Epithelial cell of proximal tubule (primary cell): ENCODE measurements at regions not wholly inside any gene's neighbourhood (a gene's known extent, or its start where the extent isn't known, plus 50 kb on each side); places are given as distances from the start of the nearest gene placed in this dataset.
"Not testable (repeated sequence)": the region's sequence is repeated elsewhere in the genome, so short reads cannot be mapped to it uniquely, and the experiment has no call there.

Experiments
- DNase-seq: peaks from one replicate; pipeline ENCODE4 v3.0.0-alpha.2; 2011; ENCODE audit warnings: low read depth
- H3K4me3 ChIP-seq: 2 replicates; pipeline ENCODE4 v1.5.1; 2011; ENCODE audit warnings: low read depth, mild to moderate bottlenecking, low read length
- TF ChIP-seq, protein P1 (sequence below): conservative IDR thresholded peaks from 2 replicates; pipeline ENCODE4 v1.5.1; 2012; ENCODE audit warnings: low read depth, mild to moderate bottlenecking, low read length

DNA sequence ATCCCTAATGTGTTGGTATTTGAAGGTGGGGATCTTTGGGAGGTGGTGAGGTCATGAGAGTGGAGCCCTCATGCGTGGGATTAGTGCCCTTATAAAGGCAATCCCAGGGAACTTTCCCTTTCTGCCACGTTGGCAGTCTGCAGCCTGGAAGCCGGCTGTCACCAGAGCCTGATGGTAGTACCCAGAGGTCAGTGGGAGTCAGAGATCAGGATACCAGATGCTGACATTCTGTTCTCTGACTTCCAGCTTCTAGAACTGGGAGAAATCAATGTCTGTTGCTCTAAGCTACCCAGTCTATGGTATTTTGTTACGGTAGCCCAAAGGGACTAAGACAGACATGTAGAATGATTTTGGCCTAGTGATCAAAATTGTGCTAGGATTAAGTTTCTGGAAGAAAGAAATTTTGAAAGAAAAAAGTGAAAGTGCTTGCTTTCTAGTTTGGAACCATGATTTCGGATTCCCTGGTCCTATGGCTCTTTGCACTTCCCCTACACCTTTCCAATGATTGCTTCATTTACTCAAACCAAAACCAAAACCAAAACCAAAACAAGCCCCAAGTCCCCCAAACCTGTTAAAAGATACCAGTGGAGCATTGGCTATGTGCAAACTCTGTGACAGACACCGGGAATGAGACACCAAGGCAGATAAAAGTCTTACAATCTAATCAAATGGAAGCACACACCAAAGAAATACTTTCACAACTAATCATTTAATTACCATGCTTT lies 173.7 kb upstream of the ZNF217 start:
- DNase-seq = no peak
- TF ChIP-seq, protein P1, sequence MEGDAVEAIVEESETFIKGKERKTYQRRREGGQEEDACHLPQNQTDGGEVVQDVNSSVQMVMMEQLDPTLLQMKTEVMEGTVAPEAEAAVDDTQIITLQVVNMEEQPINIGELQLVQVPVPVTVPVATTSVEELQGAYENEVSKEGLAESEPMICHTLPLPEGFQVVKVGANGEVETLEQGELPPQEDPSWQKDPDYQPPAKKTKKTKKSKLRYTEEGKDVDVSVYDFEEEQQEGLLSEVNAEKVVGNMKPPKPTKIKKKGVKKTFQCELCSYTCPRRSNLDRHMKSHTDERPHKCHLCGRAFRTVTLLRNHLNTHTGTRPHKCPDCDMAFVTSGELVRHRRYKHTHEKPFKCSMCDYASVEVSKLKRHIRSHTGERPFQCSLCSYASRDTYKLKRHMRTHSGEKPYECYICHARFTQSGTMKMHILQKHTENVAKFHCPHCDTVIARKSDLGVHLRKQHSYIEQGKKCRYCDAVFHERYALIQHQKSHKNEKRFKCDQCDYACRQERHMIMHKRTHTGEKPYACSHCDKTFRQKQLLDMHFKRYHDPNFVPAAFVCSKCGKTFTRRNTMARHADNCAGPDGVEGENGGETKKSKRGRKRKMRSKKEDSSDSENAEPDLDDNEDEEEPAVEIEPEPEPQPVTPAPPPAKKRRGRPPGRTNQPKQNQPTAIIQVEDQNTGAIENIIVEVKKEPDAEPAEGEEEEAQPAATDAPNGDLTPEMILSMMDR = no peak
- no peak overlapping the region for H3K4me3 ChIP-seq

DNA sequence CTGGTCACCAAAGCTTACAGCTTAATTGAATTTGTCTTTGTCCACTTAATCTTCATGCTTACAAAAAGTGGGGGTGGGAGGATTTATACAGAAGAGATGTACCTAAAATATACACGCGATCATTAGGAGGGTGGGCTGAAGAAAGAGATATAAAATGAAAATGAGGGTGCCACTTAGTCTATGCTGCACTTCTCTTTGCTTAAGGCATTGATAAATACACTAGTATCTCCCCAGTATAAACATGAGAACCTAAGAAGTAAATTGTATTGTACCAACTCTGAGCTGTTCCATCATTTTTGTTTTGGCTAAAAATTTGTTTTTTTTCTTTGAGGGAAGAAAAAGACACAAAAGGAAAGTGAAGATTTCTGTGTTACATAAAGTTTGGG lies 170.8 kb upstream of the ZNF217 start:
- no peak for DNase-seq
- TF ChIP-seq, protein P1 = no peak
- no peak overlapping the region for H3K4me3 ChIP-seq

DNA sequence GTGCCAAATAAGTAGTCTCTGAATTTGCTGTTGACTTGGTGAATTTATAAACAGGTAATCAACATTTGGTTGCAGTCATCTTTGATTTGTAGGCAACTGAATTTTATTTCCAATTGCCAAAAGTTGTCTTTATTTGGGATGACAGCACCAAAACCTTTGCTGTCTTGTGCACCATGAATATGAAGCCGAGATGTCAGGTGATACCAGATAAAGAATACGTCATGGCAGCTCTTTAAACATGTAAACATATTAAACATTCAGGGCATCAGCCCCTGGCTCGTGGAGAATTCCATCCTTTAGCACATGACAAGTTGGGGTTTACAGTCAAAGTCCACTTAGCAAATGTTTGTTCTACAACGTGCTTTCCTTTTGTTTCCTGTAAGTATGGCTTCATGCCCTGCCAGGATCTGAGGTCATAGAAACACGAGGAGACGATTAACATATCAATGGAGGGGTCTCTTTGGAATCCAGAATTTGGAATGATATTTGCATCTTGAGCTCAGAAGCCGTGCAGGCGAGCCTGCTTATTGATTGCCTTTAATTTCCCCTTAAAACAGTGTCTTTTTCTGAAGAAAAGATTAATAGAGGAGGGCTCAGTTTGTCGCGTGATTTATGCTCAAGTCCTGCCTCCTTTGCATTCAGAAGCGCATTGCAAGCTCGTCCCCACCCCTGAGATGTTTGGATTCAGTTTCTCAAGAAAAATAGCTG lies 170.2 kb upstream of the ZNF217 start:
- no peak overlapping the region for H3K4me3 ChIP-seq
- peak; percentile 83 for DNase-seq
- TF ChIP-seq, protein P1 = no peak

DNA sequence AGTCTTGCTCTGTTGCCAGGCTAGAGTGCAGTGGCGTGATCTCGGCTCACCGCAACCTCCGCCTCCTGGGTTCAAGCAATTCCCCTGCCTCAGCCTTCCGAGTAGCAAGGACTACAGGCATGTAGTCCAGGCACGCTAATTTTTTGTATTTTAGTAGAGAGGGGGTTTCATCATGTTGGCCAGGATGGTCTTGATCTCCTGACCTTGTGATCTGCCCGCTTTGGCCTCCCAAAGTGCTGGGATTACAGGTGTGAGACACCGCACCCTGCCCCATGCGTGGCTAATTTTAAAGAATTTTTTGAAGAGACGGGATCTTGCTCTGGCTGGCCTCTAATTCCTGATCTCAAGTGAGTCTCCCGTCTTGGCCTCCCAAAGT lies 168.8 kb upstream of the ZNF217 start:
- not testable (repeated sequence) for H3K4me3 ChIP-seq, DNase-seq

DNA sequence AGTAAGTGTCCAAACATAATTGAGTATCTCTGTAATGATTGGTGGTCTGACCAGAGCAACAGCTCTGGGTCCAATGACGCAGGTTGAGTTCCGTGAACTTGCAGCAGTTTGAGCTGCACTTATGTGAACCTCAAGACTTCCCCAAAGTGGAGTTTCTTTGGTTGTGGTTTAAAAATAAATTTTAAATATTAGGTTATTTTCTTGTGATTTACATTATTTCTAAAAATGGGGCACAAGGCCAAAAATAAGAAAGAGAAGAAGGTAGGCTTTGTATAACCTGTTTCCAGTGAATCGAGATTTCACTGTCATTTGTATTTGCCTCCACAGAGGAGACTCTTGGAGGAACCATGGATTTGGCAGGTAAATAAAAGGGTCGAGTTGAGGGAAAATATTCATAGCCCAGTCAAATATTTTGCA lies 166.4 kb upstream of the ZNF217 start:
- TF ChIP-seq, protein P1 = no peak
- DNase-seq = no peak
- no peak overlapping the region for H3K4me3 ChIP-seq

DNA sequence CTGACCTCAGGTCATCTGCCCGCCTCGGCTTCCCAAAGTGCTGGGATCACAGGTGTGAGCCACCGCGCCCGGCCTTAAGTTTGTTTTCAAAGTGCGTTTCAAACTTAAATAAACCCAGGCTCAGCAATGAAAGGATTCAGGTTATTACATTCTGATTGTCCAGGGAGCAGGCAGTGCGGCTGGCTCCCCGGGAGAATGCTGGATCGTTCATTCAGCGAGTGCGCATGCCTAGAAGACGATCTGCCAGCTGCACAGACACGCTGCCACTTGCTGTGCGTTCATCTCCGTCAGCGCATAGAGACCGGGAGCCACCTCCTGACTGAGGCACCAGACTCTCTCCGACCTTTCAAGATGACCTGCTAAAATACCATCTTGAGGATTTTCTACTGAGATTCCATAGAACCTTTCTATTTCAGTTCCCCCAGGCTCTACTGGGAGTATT lies 163.9 kb upstream of the ZNF217 start:
- no peak for DNase-seq
- H3K4me3 ChIP-seq = no peak overlapping the region
- TF ChIP-seq, protein P1 = no peak

DNA sequence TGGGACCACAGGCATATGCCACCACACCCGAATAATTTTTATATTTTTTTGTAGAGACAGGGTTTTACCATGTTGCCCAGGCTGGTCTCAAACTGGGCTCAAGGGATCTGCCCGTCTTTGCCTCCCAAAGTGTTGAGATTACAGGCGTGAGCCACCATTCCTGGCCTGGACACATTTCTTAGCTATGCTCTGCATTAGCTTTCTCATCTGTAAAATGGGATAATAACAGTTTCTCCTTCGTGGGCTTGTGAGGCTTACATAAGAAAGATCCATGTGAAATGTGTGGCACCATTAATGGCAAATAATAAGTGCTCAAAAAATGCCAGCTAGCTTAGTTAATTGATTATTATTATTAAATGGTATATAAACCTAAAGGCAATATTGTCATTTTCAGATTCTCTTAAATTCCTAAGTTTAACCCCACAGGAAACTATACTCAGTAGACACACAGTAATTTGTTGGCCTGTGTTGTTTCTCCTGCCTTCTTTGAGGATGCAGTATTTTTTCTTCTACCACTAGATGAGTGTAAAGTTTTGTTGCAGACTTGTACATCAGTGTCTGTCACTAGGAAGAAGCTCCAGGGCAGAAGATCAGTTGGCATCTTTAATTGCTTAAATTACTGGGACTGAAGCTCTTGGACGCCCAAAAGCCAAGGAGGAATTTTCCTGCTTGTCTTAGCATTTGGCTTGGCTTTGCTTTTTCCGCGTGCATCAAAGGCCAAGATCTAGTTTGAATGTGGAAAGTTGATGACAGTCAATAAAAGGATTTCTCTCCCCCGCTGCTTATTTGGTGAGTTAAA lies 162.3 kb upstream of the ZNF217 start:
- DNase-seq = no peak
- no peak overlapping the region for H3K4me3 ChIP-seq
- TF ChIP-seq, protein P1 = no peak
